Activated CD4-positive, alpha-beta T cell treated with anti-CD3 and anti-CD28 coated beads, Interleukin-2, amount 50 U/mL, for 4 hours (primary cell): ENCODE measurements at regions not wholly inside any gene's neighbourhood (a gene's known extent, or its start where the extent isn't known, plus 50 kb on each side); places are given as distances from the start of the nearest gene placed in this dataset.
"Not testable (repeated sequence)": the region's sequence is repeated elsewhere in the genome, so short reads cannot be mapped to it uniquely, and the experiment has no call there.

ENCODE experiments used
- DNase-seq, 2 experiments: peaks; one replicate each; pipeline ENCODE4 v3.0.0-alpha.2; 2020

- no peak for DNase-seq
Observed at GRCh38 chr5:166172597-166172996, 2118.8 kb upstream of the WWC1 start.

DNA sequence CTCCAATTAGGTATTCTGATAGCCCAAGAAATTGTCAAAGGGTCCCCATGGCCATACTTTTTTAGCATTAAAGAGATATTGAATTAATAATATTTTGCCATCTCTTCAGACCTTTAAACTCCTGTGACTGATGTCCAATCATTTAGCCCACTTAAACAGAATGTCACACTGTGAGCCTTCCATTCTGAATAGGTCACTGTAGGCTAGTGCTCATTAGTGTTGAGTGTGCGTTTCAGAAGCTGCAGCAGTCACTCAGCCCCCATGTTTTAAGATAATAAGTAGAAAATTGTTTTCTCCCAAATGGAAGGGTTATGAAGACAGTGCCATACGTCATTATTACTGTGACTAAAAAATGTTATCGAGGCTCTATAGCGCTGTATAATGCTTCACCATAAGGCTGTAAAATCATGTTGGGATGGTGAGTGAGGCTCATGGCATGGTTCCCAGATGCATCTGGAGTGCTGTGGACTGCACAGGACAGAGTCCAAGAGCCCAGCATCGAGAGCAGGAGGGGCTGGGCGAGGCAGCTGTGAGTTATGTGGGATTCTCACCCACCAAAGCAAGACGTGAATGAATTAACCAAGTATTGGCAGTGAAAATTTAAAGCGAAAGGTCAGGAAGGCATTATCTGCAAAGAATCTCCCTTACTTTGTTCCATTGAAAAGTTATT, 2112.9 kb upstream of the WWC1 start:
- no peak for DNase-seq

- no peak for DNase-seq
Observed at GRCh38 chr5:166185185-166185584, 2106.3 kb upstream of the WWC1 start.

GRCh38 chr5:166188501-166189325, 2102.7 kb upstream of the WWC1 start:
- no peak for DNase-seq

GRCh38 chr5:166192696-166193095, 2098.7 kb upstream of the WWC1 start:
- DNase-seq: no peak

GRCh38 chr5:166195981-166196380, 2095.5 kb upstream of the WWC1 start:
- DNase-seq: no peak

DNA sequence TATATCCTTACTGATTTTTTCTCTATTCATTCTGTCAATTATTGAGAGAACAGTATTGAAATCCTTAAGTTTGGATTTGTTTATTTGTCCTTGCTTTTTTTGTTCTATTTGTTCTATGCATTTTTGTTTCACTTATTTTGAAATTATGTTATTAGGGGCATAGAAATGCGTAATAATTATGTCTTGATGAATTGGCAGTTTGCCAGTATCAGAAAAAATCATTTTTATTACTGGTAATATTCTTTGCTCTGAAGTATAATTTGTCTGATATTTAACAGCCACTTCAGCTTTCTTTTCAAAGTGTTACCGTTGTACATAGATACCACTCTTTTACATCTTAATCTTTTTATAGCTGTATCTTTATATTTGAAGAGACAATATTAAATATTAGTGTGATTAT, 2090.9 kb upstream of the WWC1 start:
- no peak for DNase-seq

DNA sequence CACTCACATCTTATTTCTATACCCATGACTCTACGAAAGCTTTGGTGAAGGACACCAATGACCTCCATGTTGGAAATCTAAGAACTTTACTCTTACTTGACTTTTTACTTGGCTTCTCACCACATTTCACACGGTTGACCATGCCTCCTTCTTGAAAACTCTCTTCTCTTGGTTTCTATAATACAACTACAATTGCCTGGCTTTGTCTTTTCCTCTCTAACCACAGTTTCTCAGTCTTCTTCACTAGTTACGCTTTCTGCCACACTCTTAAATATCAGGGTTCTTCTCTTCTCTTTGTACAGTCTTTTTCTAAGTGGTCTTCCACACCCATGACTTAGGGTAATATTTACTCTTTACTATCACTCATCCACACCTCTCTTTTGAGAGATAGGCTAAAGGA, 2079.8 kb upstream of the WWC1 start:
- DNase-seq: no peak

GRCh38 chr5:166236327-166236726, 2055.1 kb upstream of the WWC1 start:
- no peak for DNase-seq

- no peak for DNase-seq
Observed at GRCh38 chr5:166240705-166241104, 2050.7 kb upstream of the WWC1 start.

DNA sequence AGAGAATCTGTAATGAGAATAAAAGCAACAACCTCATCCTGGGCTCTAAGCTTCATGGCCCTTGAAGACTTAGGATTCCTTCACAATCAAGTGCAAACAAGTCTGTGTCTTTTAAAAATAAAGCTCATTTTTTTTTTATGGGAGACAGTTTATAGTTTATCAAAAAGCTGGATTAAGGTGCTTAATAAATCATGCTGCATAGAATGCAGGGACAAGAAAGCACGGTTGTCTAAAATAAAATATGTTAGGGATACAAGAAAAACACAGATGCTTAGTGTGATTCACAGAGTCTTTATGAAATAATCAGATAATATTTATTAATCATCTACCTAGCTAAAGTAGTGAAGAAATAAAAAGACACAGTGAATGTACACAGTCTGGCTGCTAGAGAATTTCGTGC, 2045.9 kb upstream of the WWC1 start:
- DNase-seq: no peak

DNA sequence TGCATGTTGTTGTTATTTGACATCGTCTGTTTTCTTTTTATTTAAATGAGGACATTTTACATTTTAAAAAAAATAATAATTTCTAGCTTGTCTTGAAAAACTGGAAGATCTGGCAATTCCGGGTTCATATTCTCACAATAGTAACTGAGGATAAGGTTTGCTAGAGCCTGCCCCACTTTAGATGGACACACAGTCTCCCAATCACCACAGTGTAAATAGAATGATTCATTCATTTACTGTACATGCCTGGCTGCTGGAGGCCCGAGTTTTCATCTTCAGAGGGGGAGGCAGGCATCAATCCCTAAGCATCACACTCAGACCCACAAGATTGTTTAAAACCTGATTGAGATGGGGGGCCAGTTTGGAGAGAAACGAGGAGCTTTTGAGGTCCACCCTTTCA, 2039.7 kb upstream of the WWC1 start:
- DNase-seq: no peak

DNA sequence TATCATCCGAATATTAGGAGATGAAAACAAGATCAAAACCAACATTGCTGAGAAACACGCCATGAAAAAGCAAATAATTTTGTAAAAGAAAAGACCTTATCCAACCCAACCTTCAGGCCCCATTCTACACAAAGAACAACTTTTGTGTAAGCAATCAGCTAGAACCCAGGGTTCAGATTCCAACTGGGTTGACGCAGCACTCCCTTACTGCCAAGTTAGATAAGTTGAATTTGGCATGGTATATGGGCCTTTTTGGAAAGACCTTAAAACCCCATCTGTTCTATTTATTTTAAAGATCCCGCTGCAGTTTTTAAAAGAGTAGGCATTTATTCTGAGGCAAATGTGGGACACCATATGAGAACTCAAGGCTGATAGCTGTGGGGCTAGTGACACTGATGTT, 2033.8 kb upstream of the WWC1 start:
- DNase-seq: no peak

DNA sequence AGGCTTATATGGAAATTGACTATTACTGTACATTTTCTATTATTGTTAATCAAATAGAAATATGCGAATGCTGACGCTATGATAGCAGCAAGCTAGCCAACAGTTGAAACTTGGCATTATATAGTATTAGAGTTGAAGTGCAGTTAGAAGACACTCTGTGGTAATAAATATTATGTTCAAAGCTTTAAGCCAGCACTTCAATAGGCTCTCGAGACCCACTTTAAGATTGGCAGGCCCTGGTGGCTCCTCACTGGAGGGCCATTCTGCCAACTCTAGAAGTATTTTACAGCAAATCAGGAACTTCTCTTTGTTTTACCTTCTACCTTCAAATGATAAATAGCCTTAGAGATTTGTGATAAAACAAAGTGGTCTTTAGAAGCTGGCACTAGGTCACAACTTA, 2029.0 kb upstream of the WWC1 start:
- DNase-seq: no peak

- DNase-seq: no peak
Observed at GRCh38 chr5:166267907-166268306, 2023.5 kb upstream of the WWC1 start.

GRCh38 chr5:166270712-166271111, 2020.7 kb upstream of the WWC1 start:
- no peak for DNase-seq

DNA sequence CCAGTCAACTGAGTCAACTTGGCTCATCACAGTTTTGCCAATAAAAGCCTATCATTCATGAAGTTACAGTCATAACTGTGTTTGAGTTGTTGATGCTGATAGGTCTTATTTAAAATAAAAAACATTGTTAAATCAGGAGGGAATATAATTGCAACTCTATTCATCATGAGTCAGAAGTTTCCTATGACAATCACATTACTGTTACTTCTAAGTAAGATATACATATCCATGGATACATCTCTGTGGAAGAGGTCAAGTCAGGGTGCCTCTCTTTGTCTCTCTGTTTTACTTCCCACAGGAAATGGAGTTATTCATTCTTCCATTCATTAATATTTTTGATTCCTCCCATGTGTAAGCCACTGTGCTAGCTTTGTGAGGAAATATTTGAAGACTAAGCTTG, 2015.4 kb upstream of the WWC1 start:
- DNase-seq: no peak

- no peak for DNase-seq
Observed at GRCh38 chr5:166279828-166280227, 2011.6 kb upstream of the WWC1 start.

- DNase-seq: no peak
Observed at GRCh38 chr5:166281433-166281832, 2010.0 kb upstream of the WWC1 start.

- DNase-seq: no peak
Observed at GRCh38 chr5:166282939-166283338, 2008.5 kb upstream of the WWC1 start.

DNA sequence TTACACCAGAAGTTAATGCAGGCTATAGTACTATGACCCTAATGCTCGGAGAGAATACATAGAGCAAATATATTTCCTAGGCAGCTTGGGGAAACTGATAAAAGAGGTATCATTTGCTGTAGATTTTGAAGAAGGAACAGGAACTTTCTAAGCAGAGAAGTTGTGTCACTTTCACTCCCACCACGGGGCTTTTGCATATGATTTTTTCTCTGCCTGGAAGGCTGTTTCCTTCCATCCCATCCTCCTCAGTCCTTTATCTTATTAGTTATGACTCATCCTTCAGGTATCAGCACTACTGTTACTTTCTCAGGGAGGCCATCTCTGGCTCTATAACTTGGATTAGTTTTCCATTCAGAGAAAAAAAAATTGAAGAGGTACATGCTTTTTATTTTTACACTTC, 2006.1 kb upstream of the WWC1 start:
- DNase-seq: no peak

GRCh38 chr5:166286832-166287231, 2004.6 kb upstream of the WWC1 start:
- DNase-seq: no peak

DNA sequence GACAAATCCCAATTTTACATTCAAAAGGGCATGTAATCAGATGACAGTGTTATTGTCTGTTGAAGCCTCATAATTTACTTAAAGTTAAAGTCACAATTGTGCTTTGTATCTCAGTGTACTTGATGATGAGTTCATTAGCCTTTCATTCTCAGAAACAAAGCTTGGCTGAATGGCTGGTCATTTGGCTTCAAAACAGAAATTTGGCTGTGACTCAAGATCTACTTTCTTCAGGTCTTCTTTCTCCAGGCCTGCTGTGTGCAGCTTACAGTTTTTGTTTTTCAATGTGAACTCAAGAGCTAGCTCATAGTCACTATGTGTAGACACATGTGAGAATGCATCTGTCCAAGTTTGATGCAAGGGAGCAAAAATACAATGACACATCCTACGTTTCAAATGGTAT, 2003.6 kb upstream of the WWC1 start:
- DNase-seq: no peak

GRCh38 chr5:166291800-166292199, 1999.6 kb upstream of the WWC1 start:
- not testable (repeated sequence) for DNase-seq

GRCh38 chr5:166293892-166294291, 1997.6 kb upstream of the WWC1 start:
- DNase-seq: no peak
